GM21526 (cell line): ENCODE measurements at regions not wholly inside any gene's neighbourhood (a gene's known extent, or its start where the extent isn't known, plus 50 kb on each side); places are given as distances from the start of the nearest gene placed in this dataset.

Source experiments
- ATAC-seq: cut with Tn5 transposase; IDR thresholded peaks from one replicate; pipeline ENCODE4 v1.9.1; 2021; ENCODE audit warnings: moderate library complexity; ENCODE audit not compliant: unreplicated experiment, low FRiP score

- ATAC-seq = no peak
Measured at GRCh38 chr2:76330865-76331264, 620.1 kb upstream of the GCFC2 start.

GRCh38 chr2:76326636-76327035 lies 615.9 kb upstream of the GCFC2 start:
- ATAC-seq = no peak

- no peak for ATAC-seq
Measured at GRCh38 chr2:76323381-76323780, 612.7 kb upstream of the GCFC2 start.

- ATAC-seq = no peak
Measured at GRCh38 chr2:76320716-76321115, 610.0 kb upstream of the GCFC2 start.

- ATAC-seq = no peak
Measured at GRCh38 chr2:76318848-76319360, 608.2 kb upstream of the GCFC2 start.

- ATAC-seq = no peak
Measured at GRCh38 chr2:76316691-76317090, 606.0 kb upstream of the GCFC2 start.

GRCh38 chr2:76314271-76315020 lies 603.7 kb upstream of the GCFC2 start:
- ATAC-seq = no peak

- ATAC-seq = no peak
Measured at GRCh38 chr2:76312236-76312635, 601.5 kb upstream of the GCFC2 start.

GRCh38 chr2:76311728-76312127 lies 601.0 kb upstream of the GCFC2 start:
- ATAC-seq = no peak

GRCh38 chr2:76310894-76311633 lies 600.3 kb upstream of the GCFC2 start:
- ATAC-seq = no peak

GRCh38 chr2:76307495-76307894 lies 596.8 kb upstream of the GCFC2 start:
- no peak for ATAC-seq

- ATAC-seq = no peak
Measured at GRCh38 chr2:76298041-76298440, 587.3 kb upstream of the GCFC2 start.

GRCh38 chr2:76296438-76296837 lies 585.7 kb upstream of the GCFC2 start:
- no peak for ATAC-seq

GRCh38 chr2:76295762-76296161 lies 585.0 kb upstream of the GCFC2 start:
- no peak for ATAC-seq

- no peak for ATAC-seq
Measured at GRCh38 chr2:76288598-76288997, 577.9 kb upstream of the GCFC2 start.

- ATAC-seq = no peak
Measured at GRCh38 chr2:76288146-76288545, 577.4 kb upstream of the GCFC2 start.

- no peak for ATAC-seq
Measured at GRCh38 chr2:76283350-76283749, 572.6 kb upstream of the GCFC2 start.

- ATAC-seq = no peak
Measured at GRCh38 chr2:76281156-76281841, 570.6 kb upstream of the GCFC2 start.

GRCh38 chr2:76280686-76281085 lies 570.0 kb upstream of the GCFC2 start:
- ATAC-seq = no peak

- no peak for ATAC-seq
Measured at GRCh38 chr2:76279142-76279541, 568.4 kb upstream of the GCFC2 start.

- ATAC-seq = no peak
Measured at GRCh38 chr2:76275788-76276187, 565.1 kb upstream of the GCFC2 start.
